Neural crest cell (in vitro differentiated cells): ENCODE measurements at regions not wholly inside any gene's neighbourhood (a gene's known extent, or its start where the extent isn't known, plus 50 kb on each side); places are given as distances from the start of the nearest gene placed in this dataset.
"Not testable (repeated sequence)": the region's sequence is repeated elsewhere in the genome, so short reads cannot be mapped to it uniquely, and the experiment has no call there.

Experiments
- DNase-seq: peaks from one replicate; pipeline ENCODE4 v3.0.0; 2021; ENCODE audit warnings: low read depth, mixed read lengths, low spot score
- H3K27ac Mint-ChIP-seq: one replicate; pipeline ENCODE4 v1.8.0; 2021; ENCODE audit warnings: mild to moderate bottlenecking, mixed read lengths; ENCODE audit not compliant: unreplicated experiment
- H3K27me3 Mint-ChIP-seq: 2 replicates; pipeline ENCODE4 v1.8.0; 2021; ENCODE audit warnings: low read depth, mild to moderate bottlenecking, mixed read lengths
- H3K36me3 Mint-ChIP-seq: 2 replicates; pipeline ENCODE4 v1.8.0; 2021; ENCODE audit warnings: low read depth, mild to moderate bottlenecking, mixed read lengths
- H3K4me1 Mint-ChIP-seq: 2 replicates; pipeline ENCODE4 v1.8.0; 2021; ENCODE audit warnings: mixed read lengths
- H3K4me3 Mint-ChIP-seq: one replicate; pipeline ENCODE4 v1.8.0; 2021; ENCODE audit warnings: mild to moderate bottlenecking, mixed read lengths
- H3K9me3 Mint-ChIP-seq: 2 replicates; pipeline ENCODE4 v1.8.0; 2021; ENCODE audit warnings: mixed read lengths
- CTCF ChIP-seq: fragments of 200-600 bp; sonication (generic); conservative IDR thresholded peaks from 2 replicates; pipeline ENCODE4 v1.5.0; 2021; ENCODE audit warnings: antibody characterized with exemption, mild to moderate bottlenecking

GRCh38 chr6:22134308-22134707 lies 162.5 kb downstream of the PRL start:
- no peaks in the 10 kb centered on the region for H3K27me3 Mint-ChIP-seq
- peaks cover 18% of the 10 kb centered on the region for H3K4me1 Mint-ChIP-seq
- no peak for DNase-seq
- peaks cover 38% of the 10 kb centered on the region for H3K36me3 Mint-ChIP-seq
- no peak for TF ChIP-seq CTCF
- peaks cover 16% of the 10 kb centered on the region for H3K9me3 Mint-ChIP-seq
- no peak overlapping the region for H3K4me3 Mint-ChIP-seq
- no peak overlapping the region for H3K27ac Mint-ChIP-seq

GRCh38 chr6:22135395-22135794 lies 161.4 kb downstream of the PRL start:
- Mint-ChIP-seq H3K4me1 (peaks cover 26% of the 10 kb centered on the region), H3K27ac (no peak overlapping the region), H3K4me3 (no peak overlapping the region), H3K9me3 (peaks cover 16% of the 10 kb centered on the region), H3K27me3 (no peaks in the 10 kb centered on the region), H3K36me3 (peaks cover 34% of the 10 kb centered on the region)
- TF ChIP-seq CTCF, result no peak
- DNase-seq, result no peak

- H3K36me3 Mint-ChIP-seq, H3K27me3 Mint-ChIP-seq, DNase-seq, H3K4me3 Mint-ChIP-seq, H3K27ac Mint-ChIP-seq, H3K9me3 Mint-ChIP-seq: not testable (repeated sequence)
- peaks cover 52% of the 10 kb centered on the region for H3K4me1 Mint-ChIP-seq
Observed at GRCh38 chr6:22140736-22141135, 156.1 kb downstream of the PRL start.

GRCh38 chr6:22141241-22141745 lies 155.5 kb downstream of the PRL start:
- Mint-ChIP-seq H3K4me1 (peaks cover 58% of the 10 kb centered on the region), H3K27ac (peak overlapping the region; percentile 46), H3K27me3 (no peaks in the 10 kb centered on the region), H3K36me3 (peaks cover 3% of the 10 kb centered on the region), H3K4me3 (no peak overlapping the region), H3K9me3 (peaks cover 3% of the 10 kb centered on the region)
- DNase-seq, result no peak
- TF ChIP-seq CTCF, result no peak

- H3K4me1 Mint-ChIP-seq, result peaks cover 68% of the 10 kb centered on the region
Observed at GRCh38 chr6:22142856-22143255, 154.0 kb downstream of the PRL start.

GRCh38 chr6:22145376-22145775 lies 151.5 kb downstream of the PRL start:
- H3K36me3 Mint-ChIP-seq, result no peaks in the 10 kb centered on the region
- H3K4me1 Mint-ChIP-seq, result peaks cover 70% of the 10 kb centered on the region
- H3K9me3 Mint-ChIP-seq, result peaks cover 3% of the 10 kb centered on the region
- H3K27me3 Mint-ChIP-seq, result no peaks in the 10 kb centered on the region
- no peak overlapping the region for H3K4me3 Mint-ChIP-seq
- no peak for TF ChIP-seq CTCF
- no peak for DNase-seq
- no peak overlapping the region for H3K27ac Mint-ChIP-seq

More at GRCh38 chr6:22142856-22143255, 154.0 kb downstream of the PRL start:
- DNase-seq, result no peak
- H3K4me3 Mint-ChIP-seq, result no peak overlapping the region
- H3K27ac Mint-ChIP-seq, result peak overlapping the region; percentile 79
- H3K9me3 Mint-ChIP-seq, result peaks cover 3% of the 10 kb centered on the region
- no peak for TF ChIP-seq CTCF
- H3K27me3 Mint-ChIP-seq, result no peaks in the 10 kb centered on the region
- H3K36me3 Mint-ChIP-seq, result no peaks in the 10 kb centered on the region
